Activated CD4-positive, alpha-beta T cell treated with anti-CD3 and anti-CD28 coated beads for 36 hours (primary cell): ENCODE measurements at regions not wholly inside any gene's neighbourhood (a gene's known extent, or its start where the extent isn't known, plus 50 kb on each side); places are given as distances from the start of the nearest gene placed in this dataset.
"Not testable (repeated sequence)": the region's sequence is repeated elsewhere in the genome, so short reads cannot be mapped to it uniquely, and the experiment has no call there.

Source experiments
- ATAC-seq: fragments of 200-7000 bp; cut with Tn5 transposase; one replicate; pipeline ENCODE4 v1.10.0; 2021; ENCODE audit warnings: mild to moderate bottlenecking, moderate library complexity
- CTCF ChIA-PET: fragments of 350-600 bp; sonication (Branson Sonifier 250); formaldehyde crosslinking; loops from one replicate; lab custom pipeline; 2021; ENCODE audit warnings: antibody characterized with exemption; lab: Charles Lee
- POLR2A ChIA-PET: fragments of 350-600 bp; sonication (Branson Sonifier 250); formaldehyde crosslinking; loops from one replicate; lab custom pipeline; 2021; ENCODE audit warnings: antibody characterized with exemption, inconsistent platforms; lab: Charles Lee
- DNase-seq: peaks from one replicate; pipeline ENCODE4 v3.0.0-alpha.2; 2020
- H3K27ac Mint-ChIP-seq: one replicate; pipeline ENCODE4 v1.8.0; 2021; ENCODE audit warnings: mixed read lengths
- H3K27me3 Mint-ChIP-seq: one replicate; pipeline ENCODE4 v1.8.0; 2021; ENCODE audit warnings: mixed read lengths
- H3K36me3 Mint-ChIP-seq: one replicate; pipeline ENCODE4 v1.8.0; 2021; ENCODE audit warnings: low read depth, mixed read lengths
- H3K4me1 Mint-ChIP-seq: one replicate; pipeline ENCODE4 v1.8.0; 2021; ENCODE audit warnings: mixed read lengths
- H3K4me3 Mint-ChIP-seq: one replicate; pipeline ENCODE4 v1.8.0; 2021; ENCODE audit warnings: mild to moderate bottlenecking, moderate library complexity, mixed read lengths
- H3K9me3 Mint-ChIP-seq: one replicate; pipeline ENCODE4 v1.8.0; 2021; ENCODE audit warnings: low read depth, mixed read lengths
- intact Hi-C, 2 experiments: fragments of 100-400 bp; cut with DNase I in 1 of 2; cut with micrococcal nuclease in 1 of 2; formaldehyde crosslinking; loops; one replicate each; pipeline versions ENCODE4 v1.14.2 to v1.15.1; 2022 to 2024; cut with DNase I, micrococcal nuclease

- Mint-ChIP-seq H3K9me3 (no peaks in the 10 kb centered on the region), H3K27ac (no peak overlapping the region), H3K27me3 (peaks cover 2% of the 10 kb centered on the region), H3K4me3 (no peak overlapping the region), H3K4me1 (no peaks in the 10 kb centered on the region), H3K36me3 (no peaks in the 10 kb centered on the region)
- ATAC-seq = no peak
- ChIA-PET CTCF (no interaction called here), POLR2A (no interaction called here)
- intact Hi-C loops = no loop called here
- DNase-seq = no peak
These were observed 388.9 kb upstream of the ACTBL2 start for GRCh38 chr5:57871496-57871895.

- intact Hi-C loops, H3K9me3 Mint-ChIP-seq, CTCF ChIA-PET: not testable (repeated sequence)
These were observed 387.7 kb upstream of the ACTBL2 start for GRCh38 chr5:57870267-57870666.

DNA sequence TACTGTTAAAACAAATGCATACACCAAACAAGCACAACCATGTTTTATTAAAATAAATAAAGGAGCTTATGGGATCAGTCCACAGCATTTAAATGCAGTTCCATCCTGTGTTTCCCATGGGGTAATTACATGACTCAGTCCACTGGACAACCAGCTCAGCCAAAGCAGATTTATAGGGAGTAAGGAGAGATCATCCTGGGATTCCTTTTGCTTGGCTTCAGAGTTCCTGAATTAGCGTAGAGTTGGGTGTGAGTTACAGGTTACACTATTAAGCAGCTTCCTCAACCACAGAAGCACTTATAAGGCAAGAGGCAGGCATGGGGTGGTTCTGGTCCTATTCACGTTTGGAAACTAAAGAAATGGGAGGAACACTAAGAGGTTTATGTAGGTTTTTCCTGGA, 381.1 kb upstream of the ACTBL2 start:
- intact Hi-C loops = no loop called here
- CTCF ChIA-PET = no interaction called here
- no peak for ATAC-seq

More at GRCh38 chr5:57870267-57870666, 387.7 kb upstream of the ACTBL2 start:
- ATAC-seq, H3K36me3 Mint-ChIP-seq, H3K4me1 Mint-ChIP-seq, POLR2A ChIA-PET, H3K4me3 Mint-ChIP-seq, DNase-seq, H3K27ac Mint-ChIP-seq, H3K27me3 Mint-ChIP-seq: not testable (repeated sequence)

GRCh38 chr5:57862942-57863341, 380.3 kb upstream of the ACTBL2 start:
- ChIA-PET CTCF (no interaction called here), POLR2A (no interaction called here)
- ATAC-seq = no peak
- Mint-ChIP-seq H3K4me3 (no peak overlapping the region), H3K27ac (no peak overlapping the region), H3K27me3 (no peaks in the 10 kb centered on the region), H3K9me3 (peaks cover 2% of the 10 kb centered on the region), H3K36me3 (no peaks in the 10 kb centered on the region), H3K4me1 (no peaks in the 10 kb centered on the region)
- DNase-seq = no peak
- intact Hi-C loops = no loop called here

More for the DNA sequence above, 381.1 kb upstream of the ACTBL2 start:
- Mint-ChIP-seq H3K9me3 (peaks cover 2% of the 10 kb centered on the region), H3K4me1 (no peaks in the 10 kb centered on the region), H3K36me3 (no peaks in the 10 kb centered on the region), H3K27ac (no peak overlapping the region), H3K4me3 (no peak overlapping the region), H3K27me3 (peaks cover under 1% of the 10 kb centered on the region)
- POLR2A ChIA-PET = no interaction called here
- no peak for DNase-seq

GRCh38 chr5:57862471-57862911, 379.9 kb upstream of the ACTBL2 start:
- Mint-ChIP-seq H3K4me3 (no peak overlapping the region), H3K27me3 (no peaks in the 10 kb centered on the region), H3K36me3 (no peaks in the 10 kb centered on the region), H3K4me1 (no peaks in the 10 kb centered on the region), H3K9me3 (peaks cover 2% of the 10 kb centered on the region), H3K27ac (no peak overlapping the region)
- ChIA-PET POLR2A (no interaction called here), CTCF (no interaction called here)
- DNase-seq = no peak
- ATAC-seq = no peak
- intact Hi-C loops = no loop called here

- H3K27ac Mint-ChIP-seq = no peak overlapping the region
- H3K36me3 Mint-ChIP-seq = no peaks in the 10 kb centered on the region
These were observed 377.0 kb upstream of the ACTBL2 start for GRCh38 chr5:57859626-57860025.

DNA sequence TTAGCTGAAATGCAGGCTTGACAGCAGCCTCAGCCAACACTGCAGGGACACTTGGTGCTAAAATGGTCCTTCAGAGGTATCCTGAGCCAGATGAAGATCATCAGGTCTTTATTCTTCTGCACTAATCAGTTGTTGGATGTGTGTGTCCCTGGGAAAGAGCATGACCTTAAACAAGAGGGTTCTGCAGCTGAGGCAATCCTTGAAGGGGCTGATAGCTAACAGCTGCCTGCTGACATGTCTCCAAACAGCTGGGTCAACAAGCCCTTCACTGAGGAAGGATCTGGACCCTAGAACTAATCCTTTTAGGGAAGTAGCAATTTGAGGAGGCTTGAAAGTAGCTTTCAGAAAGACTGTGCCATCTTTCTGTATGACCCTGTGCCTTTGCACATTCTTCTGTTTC, 376.3 kb upstream of the ACTBL2 start:
- Mint-ChIP-seq H3K27ac (no peak overlapping the region), H3K27me3 (no peaks in the 10 kb centered on the region), H3K4me3 (no peak overlapping the region), H3K9me3 (peaks cover 2% of the 10 kb centered on the region), H3K36me3 (no peaks in the 10 kb centered on the region), H3K4me1 (no peaks in the 10 kb centered on the region)
- intact Hi-C loops = no loop called here
- POLR2A ChIA-PET = no interaction called here
- CTCF ChIA-PET = no interaction called here
- ATAC-seq (no peak), DNase-seq (no peak)

More at GRCh38 chr5:57859626-57860025, 377.0 kb upstream of the ACTBL2 start:
- Mint-ChIP-seq H3K4me1 (no peaks in the 10 kb centered on the region), H3K4me3 (no peak overlapping the region), H3K9me3 (peaks cover 2% of the 10 kb centered on the region), H3K27me3 (no peaks in the 10 kb centered on the region)
- no peak for DNase-seq
- ChIA-PET POLR2A (no interaction called here), CTCF (no interaction called here)
- intact Hi-C loops = no loop called here
- ATAC-seq = no peak

GRCh38 chr5:57857696-57858095, 375.1 kb upstream of the ACTBL2 start:
- Mint-ChIP-seq H3K4me1 (no peaks in the 10 kb centered on the region), H3K9me3 (peaks cover 2% of the 10 kb centered on the region), H3K36me3 (no peaks in the 10 kb centered on the region), H3K27ac (no peak overlapping the region), H3K4me3 (no peak overlapping the region), H3K27me3 (no peaks in the 10 kb centered on the region)
- intact Hi-C loops = no loop called here
- ChIA-PET POLR2A (no interaction called here), CTCF (interaction anchor here (0.8 kb wide), 1 partner anchor 10 kb away, joined by 3 read pairs; no protein-coding TSS in a partner anchor)
- no peak for DNase-seq
- ATAC-seq = no peak

DNA sequence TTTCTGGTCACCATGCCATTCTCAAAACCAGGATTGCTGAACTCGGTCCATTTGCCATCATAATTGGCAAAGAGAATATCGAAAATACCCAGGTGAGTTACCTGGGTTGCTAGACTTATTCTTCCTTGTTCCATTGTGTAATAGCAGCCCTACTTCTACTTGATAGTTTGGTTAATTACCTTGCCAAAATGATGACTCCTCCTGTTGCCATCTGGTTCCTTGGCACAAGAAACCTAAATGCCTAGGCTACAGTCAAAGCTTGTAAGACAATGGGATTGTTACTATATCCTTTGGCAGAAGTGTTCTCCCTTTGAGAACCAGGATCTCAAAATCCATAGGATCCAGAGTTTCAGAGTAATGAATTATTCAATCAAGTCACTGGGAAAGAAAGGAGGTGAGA, 373.2 kb upstream of the ACTBL2 start:
- intact Hi-C loops = no loop called here
- Mint-ChIP-seq H3K9me3 (no peaks in the 10 kb centered on the region), H3K27me3 (no peaks in the 10 kb centered on the region), H3K4me1 (no peaks in the 10 kb centered on the region), H3K36me3 (no peaks in the 10 kb centered on the region), H3K27ac (no peak overlapping the region), H3K4me3 (no peak overlapping the region)
- ChIA-PET CTCF (no interaction called here), POLR2A (no interaction called here)
- ATAC-seq = no peak
- DNase-seq = no peak

GRCh38 chr5:57853929-57854697, 371.5 kb upstream of the ACTBL2 start:
- POLR2A ChIA-PET = no interaction called here
- H3K36me3 Mint-ChIP-seq = no peaks in the 10 kb centered on the region
- no peak for ATAC-seq
- no peak overlapping the region for H3K4me3 Mint-ChIP-seq
- H3K9me3 Mint-ChIP-seq = no peaks in the 10 kb centered on the region
- no peak overlapping the region for H3K27ac Mint-ChIP-seq
- CTCF ChIA-PET = no interaction called here
- H3K4me1 Mint-ChIP-seq = no peaks in the 10 kb centered on the region
- intact Hi-C loops = no loop called here
- DNase-seq = no peak
- H3K27me3 Mint-ChIP-seq = no peaks in the 10 kb centered on the region

DNA sequence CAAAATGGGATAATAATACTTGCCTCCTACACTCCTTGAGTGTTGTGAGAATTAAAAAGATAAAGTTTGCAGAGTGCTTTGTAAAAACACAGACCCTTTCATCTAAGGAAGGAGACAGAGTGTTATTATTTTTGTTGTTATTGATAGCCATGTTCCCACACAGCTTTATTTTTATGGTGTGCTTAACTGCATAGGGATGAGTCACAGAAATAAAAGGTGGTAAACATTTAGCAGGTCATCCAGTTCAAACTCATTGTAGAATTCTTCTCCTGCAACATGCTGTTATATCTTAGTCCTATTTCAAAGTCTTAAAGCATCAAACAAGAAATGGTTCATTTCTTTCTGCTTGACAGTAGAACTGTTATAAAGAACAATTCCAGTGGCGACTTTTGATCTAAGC, 367.5 kb upstream of the ACTBL2 start:
- ChIA-PET POLR2A (no interaction called here), CTCF (no interaction called here)

DNA sequence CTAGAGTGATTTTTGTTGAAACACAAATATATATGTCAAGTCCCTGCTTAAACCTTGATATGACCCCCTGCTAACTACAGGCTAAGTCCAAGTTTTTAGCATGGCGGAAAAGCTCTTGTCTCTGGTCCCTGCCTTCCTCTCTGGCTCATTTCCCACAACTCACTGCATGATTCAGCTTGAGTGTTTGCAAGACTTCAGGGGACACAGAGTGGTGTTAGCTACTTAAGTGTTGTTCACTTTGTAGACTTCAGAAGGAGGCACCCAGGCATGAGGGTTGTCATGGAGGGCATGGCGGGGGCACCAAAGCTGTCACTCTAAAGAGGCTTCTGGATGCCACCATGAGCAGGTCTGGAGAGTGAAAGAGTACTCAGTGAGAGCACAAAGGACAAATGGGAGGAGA, 362.4 kb upstream of the ACTBL2 start:
- intact Hi-C loops = no loop called here
- Mint-ChIP-seq H3K27me3 (peaks cover 10% of the 10 kb centered on the region), H3K4me1 (no peaks in the 10 kb centered on the region), H3K27ac (no peak overlapping the region), H3K4me3 (no peak overlapping the region), H3K9me3 (no peaks in the 10 kb centered on the region), H3K36me3 (no peaks in the 10 kb centered on the region)
- ATAC-seq = no peak
- POLR2A ChIA-PET = no interaction called here
- no peak for DNase-seq
- CTCF ChIA-PET = no interaction called here

More for the DNA sequence above, 367.5 kb upstream of the ACTBL2 start:
- no peak overlapping the region for H3K4me3 Mint-ChIP-seq
- H3K36me3 Mint-ChIP-seq = no peaks in the 10 kb centered on the region
- peaks cover 1% of the 10 kb centered on the region for H3K27me3 Mint-ChIP-seq
- H3K9me3 Mint-ChIP-seq = no peaks in the 10 kb centered on the region
- intact Hi-C loops = no loop called here
- no peak for DNase-seq
- no peak for ATAC-seq
- H3K4me1 Mint-ChIP-seq = no peaks in the 10 kb centered on the region
- no peak overlapping the region for H3K27ac Mint-ChIP-seq
